Thymus (tissue), 11 donors: ENCODE measurements at regions not wholly inside any gene's neighbourhood (a gene's known extent, or its start where the extent isn't known, plus 50 kb on each side); places are given as distances from the start of the nearest gene placed in this dataset.

Experiments
- DNase-seq, 9 donors: peaks; one replicate each; pipeline ENCODE4 v3.0.0-alpha.2; 2013; ENCODE audit warnings: low spot score in 9 of 9, low read depth in 6 of 9, missing footprints in 1 of 9
- H3K27ac ChIP-seq, 2 donors: one replicate each; pipeline ENCODE4 v1.5.1; 2013; ENCODE audit warnings: control low read depth in 1 of 2, low read depth in 1 of 2, low read length in 1 of 2, mild to moderate bottlenecking in 1 of 2, moderate library complexity in 1 of 2
- H3K27me3 ChIP-seq, 2 donors: one replicate each; pipeline ENCODE4 v1.5.1; 2013; ENCODE audit warnings: low read length in 1 of 2; ENCODE audit not compliant: control insufficient read depth in 2 of 2, insufficient read depth in 1 of 2
- H3K36me3 ChIP-seq, 2 donors: one replicate each; pipeline ENCODE4 v1.5.1; 2013; ENCODE audit warnings: low read length in 1 of 2, mild to moderate bottlenecking in 1 of 2, moderate library complexity in 1 of 2; ENCODE audit not compliant: control insufficient read depth in 2 of 2, insufficient read depth in 2 of 2
- H3K4me1 ChIP-seq, 2 donors: one replicate each; pipeline ENCODE4 v1.5.1; 2013; ENCODE audit warnings: low read length in 2 of 2; ENCODE audit not compliant: control insufficient read depth in 2 of 2, insufficient read depth in 2 of 2
- H3K4me3 ChIP-seq, 2 donors: one replicate each; pipeline ENCODE4 v1.5.1; 2013; ENCODE audit warnings: low read length in 2 of 2, control low read depth in 1 of 2, mild to moderate bottlenecking in 1 of 2
- H3K9me3 ChIP-seq, 2 donors: one replicate each; pipeline ENCODE4 v1.5.1; 2013; ENCODE audit warnings: low read length in 1 of 2, mild to moderate bottlenecking in 1 of 2; ENCODE audit not compliant: control insufficient read depth in 2 of 2, insufficient read depth in 1 of 2
- WGBS: extraction: QIAGEN DNeasy Blood & Tissue Kit; methylation state at CpG from one replicate; pipeline ENCODE4 v1.1.7; 2013; 5-methylcytosine and 5-hydroxymethylcytosine counted together
- donor health status: healthy.

DNA sequence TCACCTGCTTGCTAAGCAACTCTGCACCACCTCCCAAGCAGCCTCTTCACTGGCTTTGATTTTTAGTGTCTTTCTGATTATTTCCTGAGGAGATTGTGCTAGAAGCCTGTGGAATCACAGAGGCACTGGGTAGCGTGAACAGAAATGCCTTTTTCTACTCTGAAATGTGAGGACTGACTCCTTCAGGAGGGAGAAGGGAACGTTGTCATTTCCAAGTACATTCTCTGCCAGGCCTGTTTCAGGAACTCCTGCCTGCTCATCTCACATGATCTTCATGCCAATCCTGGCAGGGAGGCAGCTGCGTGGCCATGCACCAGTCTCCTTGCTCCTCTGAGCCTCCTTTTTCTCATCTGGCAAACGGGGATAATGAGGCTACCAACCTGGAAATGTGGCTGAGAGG lies 49.8 kb upstream of the PRDM11 start:
- H3K27me3 ChIP-seq = no peaks in the 10 kb centered on the region
- 92% methylated on average over 4 of the region's 4 CpGs for WGBS
- no peaks in the 10 kb centered on the region for H3K36me3 ChIP-seq
- no peak overlapping the region for H3K27ac ChIP-seq
- peaks cover 26 to 42% of the 10 kb centered on the region in 2 donors for H3K4me1 ChIP-seq
- DNase-seq = no peak
- H3K9me3 ChIP-seq = no peaks in the 10 kb centered on the region
- H3K4me3 ChIP-seq = no peak overlapping the region
